ENCODE measurements at regions not wholly inside any gene's neighbourhood (a gene's known extent, or its start where the extent isn't known, plus 50 kb on each side); places are given as distances from the start of the nearest gene placed in this dataset.
"Not testable (repeated sequence)": the region's sequence is repeated elsewhere in the genome, so short reads cannot be mapped to it uniquely, and the experiment has no call there.

GRCh38 chr12:70074510-70074909 is 168.7 kb upstream of the CNOT2 start:
- no peak for DNase-seq

GRCh38 chr12:70077441-70077840 is 165.8 kb upstream of the CNOT2 start:
- DNase-seq: no peak

GRCh38 chr12:70078161-70078560 is 165.1 kb upstream of the CNOT2 start:
- DNase-seq: no peak

GRCh38 chr12:70080566-70080965 is 162.7 kb upstream of the CNOT2 start:
- no peak for DNase-seq

GRCh38 chr12:70082997-70083676 is 160.1 kb upstream of the CNOT2 start:
- no peak for DNase-seq

GRCh38 chr12:70083677-70084020 is 159.6 kb upstream of the CNOT2 start:
- no peak for DNase-seq

GRCh38 chr12:70086372-70086771 is 156.9 kb upstream of the CNOT2 start:
- DNase-seq: not testable (repeated sequence)

- no peak for DNase-seq
These were observed 152.2 kb upstream of the CNOT2 start for GRCh38 chr12:70091021-70091521.

- DNase-seq: no peak
These were observed 148.8 kb upstream of the CNOT2 start for GRCh38 chr12:70094467-70094866.

- DNase-seq: no peak
These were observed 146.3 kb upstream of the CNOT2 start for GRCh38 chr12:70096759-70097410.

GRCh38 chr12:70101064-70101463 is 142.2 kb upstream of the CNOT2 start:
- no peak for DNase-seq

- DNase-seq: no peak
These were observed 136.9 kb upstream of the CNOT2 start for GRCh38 chr12:70106347-70106746.

GRCh38 chr12:70110085-70110484 is 133.1 kb upstream of the CNOT2 start:
- DNase-seq: no peak

- DNase-seq: no peak
These were observed 125.6 kb upstream of the CNOT2 start for GRCh38 chr12:70117670-70118069.

- no peak for DNase-seq
These were observed 122.3 kb upstream of the CNOT2 start for GRCh38 chr12:70120970-70121369.

GRCh38 chr12:70121562-70121961 is 121.7 kb upstream of the CNOT2 start:
- no peak for DNase-seq

- no peak for DNase-seq
These were observed 120.4 kb upstream of the CNOT2 start for GRCh38 chr12:70122804-70123203.

GRCh38 chr12:70149013-70149412 is 94.2 kb upstream of the CNOT2 start:
- DNase-seq: no peak

- no peak for DNase-seq
These were observed 93.6 kb upstream of the CNOT2 start for GRCh38 chr12:70149665-70150064.

GRCh38 chr12:70150230-70150629 is 93.0 kb upstream of the CNOT2 start:
- DNase-seq: no peak

- no peak for DNase-seq
These were observed 91.2 kb upstream of the CNOT2 start for GRCh38 chr12:70151993-70152392.

GRCh38 chr12:70154087-70154638 is 89.1 kb upstream of the CNOT2 start:
- DNase-seq: no peak

GRCh38 chr12:70154960-70155589 is 88.2 kb upstream of the CNOT2 start:
- DNase-seq: no peak

GRCh38 chr12:70157099-70157498 is 86.1 kb upstream of the CNOT2 start:
- DNase-seq: no peak

All from CD4-positive, alpha-beta T cell treated with Interleukin-10 for 1 hour (primary cell).